B cell (primary cell): ENCODE measurements at regions not wholly inside any gene's neighbourhood (a gene's known extent, or its start where the extent isn't known, plus 50 kb on each side); places are given as distances from the start of the nearest gene placed in this dataset.

Experiments used
- ATAC-seq: fragments of 200-7000 bp; cut with Tn5 transposase; one replicate; pipeline ENCODE4 v1.10.0; 2021; ENCODE audit warnings: low read depth, mild to moderate bottlenecking, moderate number of reproducible peaks, moderate library complexity
- CTCF ChIA-PET: fragments of 350-600 bp; sonication (Branson Sonifier 250); formaldehyde crosslinking; loops from one replicate; lab custom pipeline; 2021; ENCODE audit warnings: antibody characterized with exemption, inconsistent platforms; lab: Charles Lee
- POLR2A ChIA-PET: fragments of 350-600 bp; sonication (Branson Sonifier 250); formaldehyde crosslinking; loops from one replicate; lab custom pipeline; 2021; ENCODE audit warnings: antibody characterized with exemption; lab: Charles Lee
- DNase-seq: peaks from one replicate; pipeline ENCODE4 v3.0.0; 2013
- H2AFZ ChIP-seq: 2 replicates; pipeline ENCODE4 v1.6.1; 2012; ENCODE audit warnings: mild to moderate bottlenecking, low read depth, low read length; ENCODE audit not compliant: insufficient read depth, poor library complexity, severe bottlenecking
- H3K27ac ChIP-seq, 2 donors: 1 replicate in 1 of 2; 2 replicates in 1 of 2; pipeline ENCODE4 v1.5.1; 2012 to 2013; ENCODE audit warnings: low read length in 2 of 2, mild to moderate bottlenecking in 2 of 2, moderate library complexity in 1 of 2
- H3K27me3 ChIP-seq, 4 experiments: fragments of 200-600 bp in 1 of 4; sonication (generic) in 1 of 4; replicated peaks in 1 of 4; 1 replicate in 2 of 4; 2 replicates in 2 of 4; pipeline versions ENCODE4 v1.6.1 to v1.7.0; 2013 to 2016; ENCODE audit warnings: low read length in 3 of 4, mild to moderate bottlenecking in 2 of 4, mixed read lengths in 1 of 4, moderate library complexity in 1 of 4; ENCODE audit not compliant: insufficient read depth in 4 of 4, control insufficient read depth in 3 of 4; ENCODE audit errors: control extremely low read depth in 1 of 4
- H3K36me3 ChIP-seq, 2 experiments: replicated peaks in 1 of 2; 1 replicate in 1 of 2; 2 replicates in 1 of 2; pipeline versions ENCODE4 v1.6.1 to v1.7.1; 2013; ENCODE audit warnings: low read length in 1 of 2; ENCODE audit not compliant: insufficient read depth in 2 of 2, control insufficient read depth in 1 of 2; ENCODE audit errors: control extremely low read depth in 1 of 2, extremely low read depth in 1 of 2
- H3K4me1 ChIP-seq, 2 donors: fragments of 200-600 bp in 1 of 2; sonication (generic) in 1 of 2; 1 replicate in 1 of 2; 2 replicates in 1 of 2; pipeline versions ENCODE4 v1.5.1 to v1.6.1; 2013 to 2017; ENCODE audit warnings: low read length in 2 of 2; ENCODE audit not compliant: control insufficient read depth in 2 of 2, insufficient read depth in 2 of 2
- H3K4me2 ChIP-seq: replicated peaks from 2 replicates; pipeline ENCODE3; 2012; ENCODE audit warnings: mild to moderate bottlenecking, low read depth, low read length; ENCODE audit not compliant: poor library complexity, severe bottlenecking
- H3K4me3 ChIP-seq, 5 experiments: fragments of 200-600 bp in 1 of 5; sonication (generic) in 1 of 5; 1 replicate in 3 of 5; 2 replicates in 2 of 5; pipeline versions ENCODE4 v1.5.1 to v1.7.0; 2011 to 2016; ENCODE audit warnings: low read length in 4 of 5, mild to moderate bottlenecking in 4 of 5, low read depth in 2 of 5, control low read depth in 1 of 5, moderate library complexity in 1 of 5; ENCODE audit not compliant: insufficient read depth in 1 of 5; ENCODE audit errors: control extremely low read depth in 1 of 5, extremely low read depth in 1 of 5
- H3K79me2 ChIP-seq: fragments of 200-600 bp; sonication (generic); one replicate; pipeline ENCODE4 v1.6.0; 2016; ENCODE audit warnings: low read length; ENCODE audit not compliant: control insufficient read depth, insufficient read depth
- H3K9ac ChIP-seq: fragments of 200-600 bp; sonication (generic); 2 replicates; pipeline ENCODE4 v1.6.1; 2017; ENCODE audit warnings: mild to moderate bottlenecking, low read length, moderate library complexity
- H3K9me3 ChIP-seq, 3 donors: one replicate each; pipeline versions ENCODE4 v1.6.1 to v1.7.1; 2013; ENCODE audit warnings: low read length in 2 of 3; ENCODE audit not compliant: control insufficient read depth in 2 of 3, insufficient read depth in 1 of 3; ENCODE audit errors: control extremely low read depth in 1 of 3
- H4K20me1 ChIP-seq: 2 replicates; pipeline ENCODE4 v1.6.0; 2012; ENCODE audit warnings: mild to moderate bottlenecking, low read length; ENCODE audit not compliant: insufficient read depth, control insufficient read depth, poor library complexity, severe bottlenecking
- H3K27ac Mint-ChIP-seq: one replicate; pipeline ENCODE4 v1.8.0; 2021; ENCODE audit warnings: mixed read lengths
- H3K27me3 Mint-ChIP-seq: one replicate; pipeline ENCODE4 v1.8.0; 2021; ENCODE audit warnings: mixed read lengths
- H3K4me1 Mint-ChIP-seq: one replicate; pipeline ENCODE4 v1.8.0; 2021; ENCODE audit warnings: mixed read lengths
- H3K4me3 Mint-ChIP-seq: one replicate; pipeline ENCODE4 v1.8.0; 2021; ENCODE audit warnings: mixed read lengths
- H3K9me3 Mint-ChIP-seq: one replicate; pipeline ENCODE4 v1.8.0; 2022; ENCODE audit warnings: mixed read lengths; ENCODE audit not compliant: insufficient read depth
- EZH2 ChIP-seq: IDR thresholded peaks from 2 replicates; pipeline ENCODE4 v1.6.1; 2012; ENCODE audit warnings: borderline replicate concordance, low read depth, mild to moderate bottlenecking, moderate library complexity, low read length; ENCODE audit not compliant: insufficient read depth, poor library complexity, severe bottlenecking
- WGBS: methylation state at CpG from one replicate; pipeline ENCODE4 v1.1.5; 2013; ENCODE audit warnings: missing lambda C conversion rate; ENCODE audit not compliant: insufficient coverage; 5-methylcytosine and 5-hydroxymethylcytosine counted together
- intact Hi-C: fragments of 100-400 bp; cut with micrococcal nuclease; formaldehyde crosslinking; loops from one replicate; pipeline ENCODE4 v1.10.0; 2022
- TF ChIP-seq, protein P1 (sequence below): fragments of 200-600 bp; IDR thresholded peaks from one replicate; pipeline ENCODE4 v1.8.0; 2022; ENCODE audit warnings: antibody characterized with exemption, mild to moderate bottlenecking

DNA sequence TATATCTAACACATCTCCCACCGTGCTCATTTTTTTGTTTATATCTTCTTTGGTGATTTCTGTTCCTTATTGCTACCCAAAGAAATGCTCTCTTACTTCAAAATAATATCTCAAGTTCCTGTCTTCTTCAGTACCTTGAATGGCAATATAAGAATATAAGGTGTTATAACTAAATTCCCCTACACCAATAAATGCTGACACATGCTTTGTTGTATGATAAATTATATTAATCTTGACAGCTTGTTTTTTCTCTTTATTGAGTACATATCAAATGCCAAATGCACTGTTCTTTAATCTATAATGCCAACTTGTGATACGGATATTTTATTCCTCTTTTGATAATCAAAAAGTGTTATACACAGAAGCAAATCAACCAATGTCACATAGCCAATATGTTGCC lies 540.3 kb downstream of the PYDC2 start:
- no peak overlapping the region for H3K27ac Mint-ChIP-seq

DNA sequence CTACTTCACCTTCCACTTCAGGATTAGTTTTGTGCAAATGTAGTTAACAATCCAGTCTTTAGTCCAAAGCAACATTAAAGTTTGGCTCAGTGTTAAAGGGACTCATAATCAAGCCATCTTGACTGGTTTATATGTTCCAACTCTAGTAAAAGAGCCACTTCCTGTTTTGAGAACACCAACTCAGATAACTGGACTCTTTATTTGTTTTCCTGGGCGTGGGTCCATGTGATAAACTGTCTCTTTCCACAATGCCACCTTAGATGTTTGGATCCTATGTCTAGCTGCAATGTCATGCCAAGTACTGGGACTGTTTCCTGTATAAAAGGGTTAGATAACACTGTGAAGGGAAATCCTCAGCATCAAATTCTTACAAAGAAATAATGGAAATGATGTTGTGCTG lies 545.0 kb downstream of the PYDC2 start:
- H4K20me1 ChIP-seq, result no peaks in the 10 kb centered on the region
- H3K27me3 Mint-ChIP-seq, result no peaks in the 10 kb centered on the region
- no peaks in the 10 kb centered on the region for H3K36me3 ChIP-seq
- CTCF ChIA-PET, result no interaction called here
- TF ChIP-seq, protein P1, sequence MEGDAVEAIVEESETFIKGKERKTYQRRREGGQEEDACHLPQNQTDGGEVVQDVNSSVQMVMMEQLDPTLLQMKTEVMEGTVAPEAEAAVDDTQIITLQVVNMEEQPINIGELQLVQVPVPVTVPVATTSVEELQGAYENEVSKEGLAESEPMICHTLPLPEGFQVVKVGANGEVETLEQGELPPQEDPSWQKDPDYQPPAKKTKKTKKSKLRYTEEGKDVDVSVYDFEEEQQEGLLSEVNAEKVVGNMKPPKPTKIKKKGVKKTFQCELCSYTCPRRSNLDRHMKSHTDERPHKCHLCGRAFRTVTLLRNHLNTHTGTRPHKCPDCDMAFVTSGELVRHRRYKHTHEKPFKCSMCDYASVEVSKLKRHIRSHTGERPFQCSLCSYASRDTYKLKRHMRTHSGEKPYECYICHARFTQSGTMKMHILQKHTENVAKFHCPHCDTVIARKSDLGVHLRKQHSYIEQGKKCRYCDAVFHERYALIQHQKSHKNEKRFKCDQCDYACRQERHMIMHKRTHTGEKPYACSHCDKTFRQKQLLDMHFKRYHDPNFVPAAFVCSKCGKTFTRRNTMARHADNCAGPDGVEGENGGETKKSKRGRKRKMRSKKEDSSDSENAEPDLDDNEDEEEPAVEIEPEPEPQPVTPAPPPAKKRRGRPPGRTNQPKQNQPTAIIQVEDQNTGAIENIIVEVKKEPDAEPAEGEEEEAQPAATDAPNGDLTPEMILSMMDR, result no peak
- no peak overlapping the region for H3K27ac Mint-ChIP-seq
- H3K4me3 ChIP-seq, result no peak overlapping the region
- DNase-seq (no peak), ATAC-seq (no peak)
- H3K27ac ChIP-seq, result no peak overlapping the region
- no peak overlapping the region for H3K4me2 ChIP-seq
- H3K9ac ChIP-seq, result no peak overlapping the region
- no peaks in the 10 kb centered on the region for H3K4me1 ChIP-seq
- peaks cover 2% of the 10 kb centered on the region for H3K9me3 Mint-ChIP-seq
- POLR2A ChIA-PET, result no interaction called here
- H3K4me3 Mint-ChIP-seq, result no peak overlapping the region
- H3K79me2 ChIP-seq, result no peaks in the 10 kb centered on the region
- WGBS, result no CpG with 5 or more reads among the region's 1 CpG
- no peaks in the 10 kb centered on the region for H3K27me3 ChIP-seq
- H3K9me3 ChIP-seq, result peaks cover 0 to 1% (median 0%) of the 10 kb centered on the region in 3 donors
- no peak overlapping the region for H2AFZ ChIP-seq
- no peaks in the 10 kb centered on the region for H3K4me1 Mint-ChIP-seq
- intact Hi-C loops, result no loop called here

More for the DNA sequence above, 540.3 kb downstream of the PYDC2 start:
- Mint-ChIP-seq H3K9me3 (peaks cover 3% of the 10 kb centered on the region), H3K4me1 (no peaks in the 10 kb centered on the region), H3K4me3 (no peak overlapping the region), H3K27me3 (no peaks in the 10 kb centered on the region)
- Histone ChIP-seq H3K79me2 (no peaks in the 10 kb centered on the region), H4K20me1 (no peaks in the 10 kb centered on the region), H3K27me3 (no peaks in the 10 kb centered on the region), H3K4me2 (no peak overlapping the region), H3K9ac (no peak overlapping the region), H3K36me3 (no peaks in the 10 kb centered on the region), H3K4me3 (no peak overlapping the region), H3K9me3 (peaks cover 0 to 1% (median 0%) of the 10 kb centered on the region in 3 donors), H2AFZ (no peak overlapping the region), H3K27ac (no peak overlapping the region), H3K4me1 (no peaks in the 10 kb centered on the region)
- ChIA-PET POLR2A (no interaction called here), CTCF (no interaction called here)
- WGBS, result no CpG with 5 or more reads among the region's 2 CpGs
- TF ChIP-seq, protein P1, result no peak
- TF ChIP-seq EZH2, result no peak
- intact Hi-C loops, result no loop called here
- ATAC-seq (no peak), DNase-seq (no peak)
